Skeletal muscle satellite cell (primary cell): ENCODE measurements at regions not wholly inside any gene's neighbourhood (a gene's known extent, or its start where the extent isn't known, plus 50 kb on each side); places are given as distances from the start of the nearest gene placed in this dataset.

ENCODE experiments used
- H3K27me3 ChIP-seq: 2 replicates; pipeline ENCODE4 v1.7.0; 2013; ENCODE audit warnings: low read length; ENCODE audit not compliant: control insufficient read depth, insufficient read depth
- H3K36me3 ChIP-seq: 2 replicates; pipeline ENCODE4 v1.7.0; 2013; ENCODE audit warnings: mild to moderate bottlenecking, control low read depth, low read length; ENCODE audit not compliant: insufficient read depth
- H3K4me1 ChIP-seq: 2 replicates; pipeline ENCODE4 v1.7.0; 2013; ENCODE audit warnings: low read length; ENCODE audit not compliant: control insufficient read depth, insufficient read depth
- H3K4me2 ChIP-seq: 2 replicates; pipeline ENCODE4 v1.7.0; 2013; ENCODE audit warnings: mild to moderate bottlenecking, low read length
- H3K4me3 ChIP-seq: 2 replicates; pipeline ENCODE4 v1.7.0; 2013; ENCODE audit warnings: low read length
- H3K9ac ChIP-seq: 2 replicates; pipeline ENCODE4 v1.7.0; 2013; ENCODE audit warnings: mild to moderate bottlenecking, low read depth, low read length, moderate library complexity
- H3K9me3 ChIP-seq: replicated peaks from 2 replicates; pipeline ENCODE4 v1.7.0; 2013; ENCODE audit warnings: mild to moderate bottlenecking, control low read depth, low read length

GRCh38 chr10:47206449-47207280 is 93.3 kb upstream of the GDF10 start:
- H3K4me1 ChIP-seq, result no peaks in the 10 kb centered on the region
- H3K36me3 ChIP-seq, result no peaks in the 10 kb centered on the region

DNA sequence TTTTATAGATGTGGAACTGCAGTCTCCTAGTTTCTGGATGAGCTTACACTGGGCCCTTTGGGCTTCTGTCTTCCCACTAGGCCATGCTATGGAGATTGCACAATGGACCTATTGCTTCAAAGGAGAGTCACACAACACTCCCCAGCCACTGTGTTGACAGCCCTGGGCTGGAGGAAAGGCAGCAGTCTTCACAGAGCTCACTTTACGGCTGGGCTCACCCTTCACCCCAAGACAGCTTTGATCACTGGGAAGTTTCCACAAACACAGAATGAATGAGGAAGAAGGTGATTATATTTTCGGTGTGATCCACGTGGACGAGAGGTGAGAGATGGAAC is 92.7 kb upstream of the GDF10 start:
- H3K36me3 ChIP-seq, result no peaks in the 10 kb centered on the region
- H3K27me3 ChIP-seq, result no peaks in the 10 kb centered on the region
- no peak overlapping the region for H3K4me3 ChIP-seq
- H3K4me2 ChIP-seq, result no peak overlapping the region
- H3K4me1 ChIP-seq, result no peaks in the 10 kb centered on the region
- no peak overlapping the region for H3K9ac ChIP-seq
- H3K9me3 ChIP-seq, result no peaks in the 10 kb centered on the region

More at GRCh38 chr10:47206449-47207280, 93.3 kb upstream of the GDF10 start:
- no peaks in the 10 kb centered on the region for H3K9me3 ChIP-seq
- H3K9ac ChIP-seq, result no peak overlapping the region
- no peaks in the 10 kb centered on the region for H3K27me3 ChIP-seq
- H3K4me2 ChIP-seq, result no peak overlapping the region
- H3K4me3 ChIP-seq, result no peak overlapping the region

- no peaks in the 10 kb centered on the region for H3K9me3 ChIP-seq
- no peaks in the 10 kb centered on the region for H3K36me3 ChIP-seq
- no peak overlapping the region for H3K4me3 ChIP-seq
- H3K4me2 ChIP-seq, result no peak overlapping the region
- H3K9ac ChIP-seq, result no peak overlapping the region
- no peaks in the 10 kb centered on the region for H3K27me3 ChIP-seq
- no peaks in the 10 kb centered on the region for H3K4me1 ChIP-seq
Measured at GRCh38 chr10:47207894-47208469, 92.0 kb upstream of the GDF10 start.

- H3K27me3 ChIP-seq, result no peaks in the 10 kb centered on the region
- no peaks in the 10 kb centered on the region for H3K36me3 ChIP-seq
- no peak overlapping the region for H3K4me3 ChIP-seq
- no peak overlapping the region for H3K9ac ChIP-seq
- H3K4me2 ChIP-seq, result no peak overlapping the region
- H3K9me3 ChIP-seq, result no peaks in the 10 kb centered on the region
- H3K4me1 ChIP-seq, result no peaks in the 10 kb centered on the region
Measured at GRCh38 chr10:47209466-47209865, 90.5 kb upstream of the GDF10 start.

GRCh38 chr10:47214520-47214919 is 85.5 kb upstream of the GDF10 start:
- Histone ChIP-seq H3K9me3 (no peaks in the 10 kb centered on the region), H3K9ac (no peak overlapping the region), H3K36me3 (no peaks in the 10 kb centered on the region), H3K4me2 (no peak overlapping the region), H3K4me1 (no peaks in the 10 kb centered on the region), H3K27me3 (no peaks in the 10 kb centered on the region), H3K4me3 (no peak overlapping the region)

GRCh38 chr10:47217113-47217512 is 82.9 kb upstream of the GDF10 start:
- H3K9ac ChIP-seq, result no peak overlapping the region
- H3K4me3 ChIP-seq, result no peak overlapping the region
- H3K36me3 ChIP-seq, result no peaks in the 10 kb centered on the region
- H3K4me1 ChIP-seq, result no peaks in the 10 kb centered on the region
- H3K9me3 ChIP-seq, result no peaks in the 10 kb centered on the region
- H3K27me3 ChIP-seq, result no peaks in the 10 kb centered on the region
- no peak overlapping the region for H3K4me2 ChIP-seq

- Histone ChIP-seq H3K9ac (no peak overlapping the region), H3K4me2 (no peak overlapping the region), H3K4me1 (no peaks in the 10 kb centered on the region)
Measured at GRCh38 chr10:47218803-47219202, 81.2 kb upstream of the GDF10 start.

GRCh38 chr10:47222461-47222860 is 77.5 kb upstream of the GDF10 start:
- Histone ChIP-seq H3K9me3 (no peaks in the 10 kb centered on the region), H3K4me1 (no peaks in the 10 kb centered on the region), H3K36me3 (no peaks in the 10 kb centered on the region), H3K4me3 (no peak overlapping the region), H3K9ac (no peak overlapping the region), H3K27me3 (no peaks in the 10 kb centered on the region), H3K4me2 (no peak overlapping the region)

More at GRCh38 chr10:47218803-47219202, 81.2 kb upstream of the GDF10 start:
- H3K9me3 ChIP-seq, result no peaks in the 10 kb centered on the region
- no peaks in the 10 kb centered on the region for H3K27me3 ChIP-seq
- no peak overlapping the region for H3K4me3 ChIP-seq
- no peaks in the 10 kb centered on the region for H3K36me3 ChIP-seq

- H3K4me3 ChIP-seq, result no peak overlapping the region
Measured at GRCh38 chr10:47223236-47223635, 76.8 kb upstream of the GDF10 start.

GRCh38 chr10:47224546-47225218 is 75.3 kb upstream of the GDF10 start:
- no peaks in the 10 kb centered on the region for H3K9me3 ChIP-seq
- no peak overlapping the region for H3K9ac ChIP-seq
- no peaks in the 10 kb centered on the region for H3K36me3 ChIP-seq

More at GRCh38 chr10:47223236-47223635, 76.8 kb upstream of the GDF10 start:
- H3K36me3 ChIP-seq, result no peaks in the 10 kb centered on the region
- H3K27me3 ChIP-seq, result peaks cover 6% of the 10 kb centered on the region
- H3K4me1 ChIP-seq, result no peaks in the 10 kb centered on the region
- H3K9ac ChIP-seq, result no peak overlapping the region
- H3K4me2 ChIP-seq, result no peak overlapping the region
- no peaks in the 10 kb centered on the region for H3K9me3 ChIP-seq

GRCh38 chr10:47225219-47225927 is 74.6 kb upstream of the GDF10 start:
- Histone ChIP-seq H3K9ac (no peak overlapping the region), H3K27me3 (peaks cover 7% of the 10 kb centered on the region), H3K36me3 (no peaks in the 10 kb centered on the region), H3K4me3 (no peak overlapping the region), H3K4me1 (no peaks in the 10 kb centered on the region), H3K4me2 (no peak overlapping the region), H3K9me3 (no peaks in the 10 kb centered on the region)

More at GRCh38 chr10:47224546-47225218, 75.3 kb upstream of the GDF10 start:
- no peak overlapping the region for H3K4me3 ChIP-seq
- H3K4me2 ChIP-seq, result no peak overlapping the region
- H3K27me3 ChIP-seq, result peaks cover 6% of the 10 kb centered on the region
- no peaks in the 10 kb centered on the region for H3K4me1 ChIP-seq
